ENCODE measurements at regions not wholly inside any gene's neighbourhood (a gene's known extent, or its start where the extent isn't known, plus 50 kb on each side); places are given as distances from the start of the nearest gene placed in this dataset.
A peak's percentile ranks its signal among the peaks of the same experiment; 100 is the strongest.

DNA sequence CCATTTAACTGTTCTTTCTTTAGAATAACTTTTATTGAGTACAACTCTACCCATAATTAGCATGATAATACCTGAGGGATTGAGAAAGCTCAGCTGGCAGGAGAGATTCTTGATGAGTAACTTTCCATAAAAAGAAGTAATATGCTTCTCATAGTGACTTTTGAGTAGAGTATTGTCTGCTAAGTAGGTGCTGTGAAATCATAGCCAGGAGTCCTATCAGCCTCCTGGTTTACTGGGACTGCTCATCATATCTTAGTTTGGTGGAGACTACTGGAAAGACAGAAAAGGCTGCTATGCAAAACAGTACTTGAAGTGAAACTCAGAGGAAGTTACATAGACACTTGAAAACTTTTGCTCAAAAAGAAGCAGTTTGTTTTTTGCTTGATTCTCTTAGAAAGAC, 113.3 kb upstream of the ATP2B1 start:
- Histone ChIP-seq H3K9ac (ENCODE audit: control insufficient read depth, insufficient read depth, low read length) (no peak overlapping the region), H3K4me2 (ENCODE audit: control insufficient read depth, insufficient read depth) (no peak overlapping the region), H3K36me3 (ENCODE audit: control insufficient read depth in 2 of 2, insufficient read depth in 2 of 2, low read length in 1 of 2) (no peaks in the 10 kb centered on the region), H3K27ac (ENCODE audit: control insufficient read depth, insufficient read depth) (no peak overlapping the region), H3K4me1 (ENCODE audit: control insufficient read depth, insufficient read depth, low read length) (peaks cover 16% of the 10 kb centered on the region), H3K79me2 (ENCODE audit: control insufficient read depth, insufficient read depth, low read length) (no peaks in the 10 kb centered on the region), H2AFZ (ENCODE audit: control insufficient read depth, low read depth, low read length) (peak overlapping the region; percentile 21; the same call in 1 of the 2 replicates), H3K4me3 (no peak overlapping the region), H4K20me1 (ENCODE audit: control insufficient read depth, insufficient read depth) (no peaks in the 10 kb centered on the region), H3K9me3 (replicated peaks; ENCODE audit: control insufficient read depth, insufficient read depth, low read length) (no peaks in the 10 kb centered on the region; the same call in 2 of the 3 replicates), H3K27me3 (replicated peaks in 1 of 2; ENCODE audit: control insufficient read depth in 2 of 2, insufficient read depth in 2 of 2, low read length in 1 of 2) (no peaks in the 10 kb centered on the region)
- peak; percentile 72 for ATAC-seq
- in situ Hi-C loops (cut with MboI), result no loop called here
- ChIA-PET CTCF (no interaction called here), SMC1A (ENCODE audit: uncharacterized antibody, unreplicated experiment) (interaction anchor here (0.8 to 2.4 kb wide), 4 partner anchors 16 to 121 kb away, joined by 3 to 8 read pairs (median 4); no protein-coding TSS in a partner anchor), POLR2A (no interaction called here), RAD21 (ENCODE audit: unreplicated experiment) (no interaction called here)
- FAIRE-seq, result no peak
- DNase-seq (ENCODE audit: low read depth, low spot score), result peak; percentile 17
- BruUV-seq (replicated peaks), result no TSS peak
- TF ChIP-seq, protein P1, sequence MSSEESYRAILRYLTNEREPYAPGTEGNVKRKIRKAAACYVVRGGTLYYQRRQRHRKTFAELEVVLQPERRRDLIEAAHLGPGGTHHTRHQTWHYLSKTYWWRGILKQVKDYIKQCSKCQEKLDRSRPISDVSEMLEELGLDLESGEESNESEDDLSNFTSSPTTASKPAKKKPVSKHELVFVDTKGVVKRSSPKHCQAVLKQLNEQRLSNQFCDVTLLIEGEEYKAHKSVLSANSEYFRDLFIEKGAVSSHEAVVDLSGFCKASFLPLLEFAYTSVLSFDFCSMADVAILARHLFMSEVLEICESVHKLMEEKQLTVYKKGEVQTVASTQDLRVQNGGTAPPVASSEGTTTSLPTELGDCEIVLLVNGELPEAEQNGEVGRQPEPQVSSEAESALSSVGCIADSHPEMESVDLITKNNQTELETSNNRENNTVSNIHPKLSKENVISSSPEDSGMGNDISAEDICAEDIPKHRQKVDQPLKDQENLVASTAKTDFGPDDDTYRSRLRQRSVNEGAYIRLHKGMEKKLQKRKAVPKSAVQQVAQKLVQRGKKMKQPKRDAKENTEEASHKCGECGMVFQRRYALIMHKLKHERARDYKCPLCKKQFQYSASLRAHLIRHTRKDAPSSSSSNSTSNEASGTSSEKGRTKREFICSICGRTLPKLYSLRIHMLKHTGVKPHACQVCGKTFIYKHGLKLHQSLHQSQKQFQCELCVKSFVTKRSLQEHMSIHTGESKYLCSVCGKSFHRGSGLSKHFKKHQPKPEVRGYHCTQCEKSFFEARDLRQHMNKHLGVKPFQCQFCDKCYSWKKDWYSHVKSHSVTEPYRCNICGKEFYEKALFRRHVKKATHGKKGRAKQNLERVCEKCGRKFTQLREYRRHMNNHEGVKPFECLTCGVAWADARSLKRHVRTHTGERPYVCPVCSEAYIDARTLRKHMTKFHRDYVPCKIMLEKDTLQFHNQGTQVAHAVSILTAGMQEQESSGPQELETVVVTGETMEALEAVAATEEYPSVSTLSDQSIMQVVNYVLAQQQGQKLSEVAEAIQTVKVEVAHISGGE (CRISPR knock-in tag; IDR thresholded peaks at IDR 0.05), result no peak
- TF ChIP-seq LARP7 (IDR thresholded peaks at IDR 0.05) (no peak), YY1 (IDR thresholded peaks at IDR 0.05; ENCODE audit: low read depth, low read length) (no peak), WRNIP1 (IDR thresholded peaks at IDR 0.05; ENCODE audit: borderline replicate concordance, low read depth, low read length) (no peak), ZNF217 (IDR thresholded peaks at IDR 0.05) (no peak), IKZF2 (IDR thresholded peaks at IDR 0.05) (no peak), FOS (IDR thresholded peaks at IDR 0.05; ENCODE audit: borderline replicate concordance, extremely low read depth, insufficient read length) (no peak), POLR2AphosphoS5 (IDR thresholded peaks at IDR 0.05; ENCODE audit: low read length) (no peak), CBX3 (IDR thresholded peaks at IDR 0.05; ENCODE audit: borderline replicate concordance, low read depth) (no peak)
- TF ChIP-seq, protein P2, sequence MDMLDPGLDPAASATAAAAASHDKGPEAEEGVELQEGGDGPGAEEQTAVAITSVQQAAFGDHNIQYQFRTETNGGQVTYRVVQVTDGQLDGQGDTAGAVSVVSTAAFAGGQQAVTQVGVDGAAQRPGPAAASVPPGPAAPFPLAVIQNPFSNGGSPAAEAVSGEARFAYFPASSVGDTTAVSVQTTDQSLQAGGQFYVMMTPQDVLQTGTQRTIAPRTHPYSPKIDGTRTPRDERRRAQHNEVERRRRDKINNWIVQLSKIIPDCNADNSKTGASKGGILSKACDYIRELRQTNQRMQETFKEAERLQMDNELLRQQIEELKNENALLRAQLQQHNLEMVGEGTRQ (IDR thresholded peaks at IDR 0.05; ENCODE audit: borderline replicate concordance, low read depth, low read length), result no peak
- TF ChIP-seq, protein P3, sequence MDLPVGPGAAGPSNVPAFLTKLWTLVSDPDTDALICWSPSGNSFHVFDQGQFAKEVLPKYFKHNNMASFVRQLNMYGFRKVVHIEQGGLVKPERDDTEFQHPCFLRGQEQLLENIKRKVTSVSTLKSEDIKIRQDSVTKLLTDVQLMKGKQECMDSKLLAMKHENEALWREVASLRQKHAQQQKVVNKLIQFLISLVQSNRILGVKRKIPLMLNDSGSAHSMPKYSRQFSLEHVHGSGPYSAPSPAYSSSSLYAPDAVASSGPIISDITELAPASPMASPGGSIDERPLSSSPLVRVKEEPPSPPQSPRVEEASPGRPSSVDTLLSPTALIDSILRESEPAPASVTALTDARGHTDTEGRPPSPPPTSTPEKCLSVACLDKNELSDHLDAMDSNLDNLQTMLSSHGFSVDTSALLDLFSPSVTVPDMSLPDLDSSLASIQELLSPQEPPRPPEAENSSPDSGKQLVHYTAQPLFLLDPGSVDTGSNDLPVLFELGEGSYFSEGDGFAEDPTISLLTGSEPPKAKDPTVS (IDR thresholded peaks at IDR 0.05; ENCODE audit: low read depth, low read length), result no peak
- TF ChIP-seq, protein P4, sequence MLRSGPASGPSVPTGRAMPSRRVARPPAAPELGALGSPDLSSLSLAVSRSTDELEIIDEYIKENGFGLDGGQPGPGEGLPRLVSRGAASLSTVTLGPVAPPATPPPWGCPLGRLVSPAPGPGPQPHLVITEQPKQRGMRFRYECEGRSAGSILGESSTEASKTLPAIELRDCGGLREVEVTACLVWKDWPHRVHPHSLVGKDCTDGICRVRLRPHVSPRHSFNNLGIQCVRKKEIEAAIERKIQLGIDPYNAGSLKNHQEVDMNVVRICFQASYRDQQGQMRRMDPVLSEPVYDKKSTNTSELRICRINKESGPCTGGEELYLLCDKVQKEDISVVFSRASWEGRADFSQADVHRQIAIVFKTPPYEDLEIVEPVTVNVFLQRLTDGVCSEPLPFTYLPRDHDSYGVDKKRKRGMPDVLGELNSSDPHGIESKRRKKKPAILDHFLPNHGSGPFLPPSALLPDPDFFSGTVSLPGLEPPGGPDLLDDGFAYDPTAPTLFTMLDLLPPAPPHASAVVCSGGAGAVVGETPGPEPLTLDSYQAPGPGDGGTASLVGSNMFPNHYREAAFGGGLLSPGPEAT (IDR thresholded peaks at IDR 0.05; ENCODE audit: low read depth), result no peak
- intact Hi-C loops (cut with micrococcal nuclease; ENCODE audit: unreplicated experiment), result no loop called here

All from GM12878 (cell line).